Caco-2 (cell line): ENCODE measurements at regions not wholly inside any gene's neighbourhood (a gene's known extent, or its start where the extent isn't known, plus 50 kb on each side); places are given as distances from the start of the nearest gene placed in this dataset.
A peak's percentile ranks its signal among the peaks of the same experiment; 100 is the strongest.

Experiments used
- BruUV-seq: library from RNA; stranded (reverse); fragments of 400-500 nt; replicated peaks from 2 replicates; lab custom pipeline; 2021; lab: Mats Ljungman, UMichigan
- CTCF ChIA-PET: fragments of 300-600 bp; sonication (Branson Sonifier 250); formaldehyde crosslinking; loops from one replicate; lab custom pipeline; 2022; ENCODE audit warnings: antibody characterized with exemption; lab: Charles Lee
- POLR2A ChIA-PET: fragments of 300-600 bp; sonication (Branson Sonifier 250); formaldehyde crosslinking; loops from one replicate; lab custom pipeline; 2022; ENCODE audit warnings: antibody characterized with exemption; lab: Charles Lee
- DNase-seq, 2 experiments: peaks; one replicate each; pipeline versions ENCODE4 v3.0.0 to v3.0.0-alpha.2; 2020 to 2022
- H3K27me3 ChIP-seq: replicated peaks from 2 replicates; pipeline ENCODE4 v1.6.0; 2011; ENCODE audit warnings: low read length; ENCODE audit not compliant: control insufficient read depth, insufficient read depth
- H3K36me3 ChIP-seq: 2 replicates; pipeline ENCODE4 v1.5.1; 2011; ENCODE audit warnings: low read length; ENCODE audit not compliant: control insufficient read depth, insufficient read depth
- H3K4me1 ChIP-seq: fragments of 250-450 bp; sonication (Bioruptor Pico); 2 replicates; pipeline ENCODE4 v1.5.1; 2020; ENCODE audit warnings: mild to moderate bottlenecking
- H3K4me3 ChIP-seq: 2 replicates; pipeline ENCODE4 v1.5.1; 2011; ENCODE audit warnings: low read depth, mild to moderate bottlenecking, control low read depth, low read length
- H3K9me3 ChIP-seq: fragments of 250-450 bp; sonication (Bioruptor Pico); 2 replicates; pipeline ENCODE4 v1.5.1; 2020; ENCODE audit warnings: mild to moderate bottlenecking, moderate library complexity
- H3K27ac Mint-ChIP-seq: one replicate; pipeline ENCODE4 v1.8.0; 2022; ENCODE audit warnings: mixed read lengths; ENCODE audit not compliant: unreplicated experiment
- H3K27me3 Mint-ChIP-seq: one replicate; pipeline ENCODE4 v1.8.0; 2022; ENCODE audit warnings: mixed read lengths; ENCODE audit not compliant: insufficient read depth, unreplicated experiment
- H3K36me3 Mint-ChIP-seq: one replicate; pipeline ENCODE4 v1.8.0; 2022; ENCODE audit warnings: mild to moderate bottlenecking, mixed read lengths; ENCODE audit not compliant: insufficient read depth, unreplicated experiment
- H3K4me1 Mint-ChIP-seq: one replicate; pipeline ENCODE4 v1.8.0; 2022; ENCODE audit warnings: low read depth, mixed read lengths; ENCODE audit not compliant: unreplicated experiment
- H3K4me3 Mint-ChIP-seq: one replicate; pipeline ENCODE4 v1.8.0; 2022; ENCODE audit warnings: mild to moderate bottlenecking, moderate library complexity, mixed read lengths; ENCODE audit not compliant: unreplicated experiment
- H3K9me3 Mint-ChIP-seq: one replicate; pipeline ENCODE4 v1.8.0; 2022; ENCODE audit warnings: mixed read lengths; ENCODE audit not compliant: unreplicated experiment
- CTCF ChIP-seq, 2 experiments: fragments of 200-600 bp in 1 of 2; IDR thresholded peaks; 1 replicate in 1 of 2; 2 replicates in 1 of 2; pipeline versions ENCODE4 v1.5.1 to v1.8.0; 2011 to 2022; ENCODE audit warnings: antibody characterized with exemption in 1 of 2, control low read depth in 1 of 2, inconsistent platforms in 1 of 2, low read depth in 1 of 2, low read length in 1 of 2, mild to moderate bottlenecking in 1 of 2, moderate library complexity in 1 of 2; ENCODE audit not compliant: insufficient read depth in 1 of 2, severe bottlenecking in 1 of 2, unreplicated experiment in 1 of 2
- intact Hi-C: fragments of 100-400 bp; cut with micrococcal nuclease; formaldehyde crosslinking; loops from one replicate; pipeline ENCODE4 v1.10.0; 2022; ENCODE audit not compliant: unreplicated experiment

GRCh38 chr17:69762359-69762758, 312.7 kb upstream of the KCNJ16 start:
- Mint-ChIP-seq H3K27ac (peak overlapping the region; percentile 78), H3K27me3 (no peaks in the 10 kb centered on the region), H3K36me3 (peaks cover 8% of the 10 kb centered on the region), H3K9me3 (peaks cover 39% of the 10 kb centered on the region), H3K4me3 (peak overlapping the region; percentile 30), H3K4me1 (peaks cover 30% of the 10 kb centered on the region)
- DNase-seq: no peak
- H3K27me3 ChIP-seq: no peaks in the 10 kb centered on the region
- no peak overlapping the region for H3K4me3 ChIP-seq
- no peak for TF ChIP-seq CTCF (IDR thresholded peaks at IDR 0.05; ENCODE audit: insufficient read depth in 1 of 2, low read depth in 1 of 2, low read length in 1 of 2, severe bottlenecking in 1 of 2, unreplicated experiment in 1 of 2)
- ChIA-PET CTCF (no interaction called here), POLR2A (no interaction called here)
- BruUV-seq: no TSS peak
- peaks cover 13% of the 10 kb centered on the region for H3K9me3 ChIP-seq
- peaks cover 38% of the 10 kb centered on the region for H3K4me1 ChIP-seq
- intact Hi-C loops: loop anchor here (1.0 to 10.0 kb wide), 2 partner anchors 50 to 312 kb away; partner anchors contain the start of gene KCNJ16
- H3K36me3 ChIP-seq: no peaks in the 10 kb centered on the region

GRCh38 chr17:69762766-69763165, 312.3 kb upstream of the KCNJ16 start:
- TF ChIP-seq CTCF (IDR thresholded peaks at IDR 0.05; ENCODE audit: insufficient read depth in 1 of 2, low read depth in 1 of 2, low read length in 1 of 2, severe bottlenecking in 1 of 2, unreplicated experiment in 1 of 2): no peak
- intact Hi-C loops: loop anchor here (1.0 to 10.0 kb wide), 2 partner anchors 50 to 312 kb away; partner anchors contain the start of gene KCNJ16
- no peaks in the 10 kb centered on the region for H3K27me3 ChIP-seq
- peaks cover 8% of the 10 kb centered on the region for H3K36me3 Mint-ChIP-seq
- H3K4me3 Mint-ChIP-seq: peak overlapping the region; percentile 30
- ChIA-PET POLR2A (no interaction called here), CTCF (no interaction called here)
- H3K4me1 Mint-ChIP-seq: peaks cover 30% of the 10 kb centered on the region
- H3K9me3 ChIP-seq: peaks cover 13% of the 10 kb centered on the region
- H3K4me1 ChIP-seq: peaks cover 38% of the 10 kb centered on the region
- DNase-seq: no peak
- H3K27ac Mint-ChIP-seq: peak overlapping the region; percentile 78
- H3K4me3 ChIP-seq: no peak overlapping the region
- BruUV-seq: TSS peak; percentile 49
- peaks cover 37% of the 10 kb centered on the region for H3K9me3 Mint-ChIP-seq
- no peaks in the 10 kb centered on the region for H3K36me3 ChIP-seq
- H3K27me3 Mint-ChIP-seq: no peaks in the 10 kb centered on the region

- Histone ChIP-seq H3K4me1 (peaks cover 38% of the 10 kb centered on the region), H3K4me3 (no peak overlapping the region), H3K9me3 (peaks cover 13% of the 10 kb centered on the region), H3K36me3 (no peaks in the 10 kb centered on the region), H3K27me3 (no peaks in the 10 kb centered on the region)
- no peak for TF ChIP-seq CTCF (IDR thresholded peaks at IDR 0.05; ENCODE audit: insufficient read depth in 1 of 2, low read depth in 1 of 2, low read length in 1 of 2, severe bottlenecking in 1 of 2, unreplicated experiment in 1 of 2)
- POLR2A ChIA-PET: no interaction called here
- peaks cover 29% of the 10 kb centered on the region for H3K9me3 Mint-ChIP-seq
- intact Hi-C loops: loop anchor here (10.0 kb wide), 1 partner anchor 311 kb away; the partner anchor contains the start of gene KCNJ16
- no TSS peak for BruUV-seq
- DNase-seq: no peak
- no peak overlapping the region for H3K4me3 Mint-ChIP-seq
- H3K27me3 Mint-ChIP-seq: no peaks in the 10 kb centered on the region
- H3K36me3 Mint-ChIP-seq: peaks cover 8% of the 10 kb centered on the region
- CTCF ChIA-PET: no interaction called here
- H3K4me1 Mint-ChIP-seq: peaks cover 30% of the 10 kb centered on the region
- H3K27ac Mint-ChIP-seq: peak overlapping the region; percentile 78
These were observed 311.5 kb upstream of the KCNJ16 start for GRCh38 chr17:69763503-69763902.
